HG03097 (cell line): ENCODE measurements at regions not wholly inside any gene's neighbourhood (a gene's known extent, or its start where the extent isn't known, plus 50 kb on each side); places are given as distances from the start of the nearest gene placed in this dataset.

ENCODE experiments used
- ATAC-seq: cut with Tn5 transposase; IDR thresholded peaks from one replicate; pipeline ENCODE4 v1.9.1; 2021; ENCODE audit not compliant: unreplicated experiment, low FRiP score

- peak; percentile 86 for ATAC-seq
Observed at GRCh38 chr5:68378204-68378820, 162.8 kb downstream of the PIK3R1 start.

- ATAC-seq = no peak
Observed at GRCh38 chr5:68379275-68380036, 163.9 kb downstream of the PIK3R1 start.

- no peak for ATAC-seq
Observed at GRCh38 chr5:68380078-68380477, 164.5 kb downstream of the PIK3R1 start.

GRCh38 chr5:68381060-68381459 lies 165.5 kb downstream of the PIK3R1 start:
- no peak for ATAC-seq

GRCh38 chr5:68381909-68382308 lies 166.4 kb downstream of the PIK3R1 start:
- ATAC-seq = no peak

GRCh38 chr5:68382640-68383039 lies 167.1 kb downstream of the PIK3R1 start:
- no peak for ATAC-seq

- no peak for ATAC-seq
Observed at GRCh38 chr5:68383888-68384310, 168.3 kb downstream of the PIK3R1 start.

GRCh38 chr5:68384936-68385594 lies 169.5 kb downstream of the PIK3R1 start:
- ATAC-seq = no peak

GRCh38 chr5:68385936-68386335 lies 170.4 kb downstream of the PIK3R1 start:
- ATAC-seq = no peak

- no peak for ATAC-seq
Observed at GRCh38 chr5:68387074-68387796, 171.7 kb downstream of the PIK3R1 start.

- ATAC-seq = no peak
Observed at GRCh38 chr5:68389618-68390017, 174.1 kb downstream of the PIK3R1 start.

- ATAC-seq = no peak
Observed at GRCh38 chr5:68392617-68393016, 177.1 kb downstream of the PIK3R1 start.

- no peak for ATAC-seq
Observed at GRCh38 chr5:68395302-68395701, 179.7 kb downstream of the PIK3R1 start.

GRCh38 chr5:68395926-68396511 lies 180.5 kb downstream of the PIK3R1 start:
- ATAC-seq = no peak

- no peak for ATAC-seq
Observed at GRCh38 chr5:68396722-68397121, 181.2 kb downstream of the PIK3R1 start.

GRCh38 chr5:68398146-68398812 lies 182.7 kb downstream of the PIK3R1 start:
- ATAC-seq = no peak

GRCh38 chr5:68403301-68403700 lies 187.7 kb downstream of the PIK3R1 start:
- no peak for ATAC-seq

GRCh38 chr5:68404246-68404645 lies 188.7 kb downstream of the PIK3R1 start:
- ATAC-seq = no peak

GRCh38 chr5:68405026-68405684 lies 189.6 kb downstream of the PIK3R1 start:
- ATAC-seq = no peak
